SU-DHL-6 (cell line): ENCODE measurements at regions not wholly inside any gene's neighbourhood (a gene's known extent, or its start where the extent isn't known, plus 50 kb on each side); places are given as distances from the start of the nearest gene placed in this dataset.

Experiments
- CTCF ChIP-seq: fragments of 200-600 bp; sonication (generic); IDR thresholded peaks from one replicate; pipeline ENCODE4 v1.5.1; 2017; ENCODE audit warnings: antibody characterized with exemption, mild to moderate bottlenecking, low read length, moderate library complexity; ENCODE audit not compliant: insufficient read depth, poor library complexity, severe bottlenecking
- EZH2phosphoT487 ChIP-seq: fragments of 200-600 bp; sonication (generic), shearing (Covaris generic); conservative IDR thresholded peaks from 2 replicates; pipeline ENCODE4 v1.6.1; 2018; ENCODE audit warnings: mild to moderate bottlenecking, antibody characterized with exemption, low read length, moderate library complexity, mixed read lengths

GRCh38 chr7:113664867-113665266 lies 253.9 kb downstream of the PPP1R3A start:
- TF ChIP-seq CTCF (no peak), EZH2phosphoT487 (no peak)
